ENCODE measurements at regions not wholly inside any gene's neighbourhood (a gene's known extent, or its start where the extent isn't known, plus 50 kb on each side); places are given as distances from the start of the nearest gene placed in this dataset.

DNA sequence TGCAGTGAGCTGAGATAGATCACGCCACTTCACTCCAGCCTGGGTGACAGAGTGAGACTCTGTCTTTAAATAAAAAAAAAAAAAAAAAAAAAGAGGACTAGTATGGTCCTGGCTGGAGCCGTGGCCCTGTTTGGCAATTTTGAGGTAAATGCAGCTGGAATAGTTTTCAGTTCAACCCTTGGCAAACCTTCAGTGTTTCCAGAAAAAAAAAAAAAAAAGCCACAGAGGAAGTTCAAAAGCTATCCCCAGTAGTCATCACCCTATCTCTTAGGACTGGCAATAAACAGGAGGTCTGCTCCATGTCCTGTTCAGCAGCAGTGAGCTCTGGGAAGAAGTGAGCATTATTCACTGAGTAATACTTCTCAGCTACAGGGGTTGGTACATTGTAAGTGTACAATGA, 56.8 kb upstream of the ERRFI1 start:
- TF ChIP-seq, protein P1, sequence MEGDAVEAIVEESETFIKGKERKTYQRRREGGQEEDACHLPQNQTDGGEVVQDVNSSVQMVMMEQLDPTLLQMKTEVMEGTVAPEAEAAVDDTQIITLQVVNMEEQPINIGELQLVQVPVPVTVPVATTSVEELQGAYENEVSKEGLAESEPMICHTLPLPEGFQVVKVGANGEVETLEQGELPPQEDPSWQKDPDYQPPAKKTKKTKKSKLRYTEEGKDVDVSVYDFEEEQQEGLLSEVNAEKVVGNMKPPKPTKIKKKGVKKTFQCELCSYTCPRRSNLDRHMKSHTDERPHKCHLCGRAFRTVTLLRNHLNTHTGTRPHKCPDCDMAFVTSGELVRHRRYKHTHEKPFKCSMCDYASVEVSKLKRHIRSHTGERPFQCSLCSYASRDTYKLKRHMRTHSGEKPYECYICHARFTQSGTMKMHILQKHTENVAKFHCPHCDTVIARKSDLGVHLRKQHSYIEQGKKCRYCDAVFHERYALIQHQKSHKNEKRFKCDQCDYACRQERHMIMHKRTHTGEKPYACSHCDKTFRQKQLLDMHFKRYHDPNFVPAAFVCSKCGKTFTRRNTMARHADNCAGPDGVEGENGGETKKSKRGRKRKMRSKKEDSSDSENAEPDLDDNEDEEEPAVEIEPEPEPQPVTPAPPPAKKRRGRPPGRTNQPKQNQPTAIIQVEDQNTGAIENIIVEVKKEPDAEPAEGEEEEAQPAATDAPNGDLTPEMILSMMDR (conservative IDR thresholded peaks at IDR 0.05; ENCODE audit: low read depth, low read length), result no peak
- no peak for TF ChIP-seq EZH2 (IDR thresholded peaks at IDR 0.05; ENCODE audit: low read length, unreplicated experiment)
